ENCODE measurements at regions not wholly inside any gene's neighbourhood (a gene's known extent, or its start where the extent isn't known, plus 50 kb on each side); places are given as distances from the start of the nearest gene placed in this dataset.
"Not testable (repeated sequence)": the region's sequence is repeated elsewhere in the genome, so short reads cannot be mapped to it uniquely, and the experiment has no call there.

- not testable (repeated sequence) for DNase-seq (ENCODE audit: low spot score)
Measured at GRCh38 chr6:60789601-60790000, 1496.4 kb downstream of the KHDRBS2 start.

GRCh38 chr6:60782698-60783464, 1503.1 kb downstream of the KHDRBS2 start:
- DNase-seq (ENCODE audit: low spot score), result not testable (repeated sequence)

GRCh38 chr6:60779591-60779990, 1506.4 kb downstream of the KHDRBS2 start:
- not testable (repeated sequence) for DNase-seq (ENCODE audit: low spot score)

- DNase-seq (ENCODE audit: low spot score), result not testable (repeated sequence)
Measured at GRCh38 chr6:60767791-60768499, 1518.1 kb downstream of the KHDRBS2 start.

- not testable (repeated sequence) for DNase-seq (ENCODE audit: low spot score)
Measured at GRCh38 chr6:60765331-60765730, 1520.7 kb downstream of the KHDRBS2 start.

GRCh38 chr6:60763464-60764080, 1522.5 kb downstream of the KHDRBS2 start:
- not testable (repeated sequence) for DNase-seq (ENCODE audit: low spot score)

GRCh38 chr6:60760928-60761327, 1525.1 kb downstream of the KHDRBS2 start:
- not testable (repeated sequence) for DNase-seq (ENCODE audit: low spot score)

GRCh38 chr6:60759149-60759825, 1526.7 kb downstream of the KHDRBS2 start:
- not testable (repeated sequence) for DNase-seq (ENCODE audit: low spot score)

- DNase-seq (ENCODE audit: low spot score), result not testable (repeated sequence)
Measured at GRCh38 chr6:60758725-60759124, 1527.3 kb downstream of the KHDRBS2 start.

- DNase-seq (ENCODE audit: low spot score), result no peak
Measured at GRCh38 chr6:60754879-60755278, 1531.1 kb downstream of the KHDRBS2 start.

GRCh38 chr6:60750353-60751081, 1535.5 kb downstream of the KHDRBS2 start:
- not testable (repeated sequence) for DNase-seq (ENCODE audit: low spot score)

GRCh38 chr6:60747765-60748556, 1538.1 kb downstream of the KHDRBS2 start:
- not testable (repeated sequence) for DNase-seq (ENCODE audit: low spot score)

GRCh38 chr6:60737764-60738425, 1548.1 kb downstream of the KHDRBS2 start:
- not testable (repeated sequence) for DNase-seq (ENCODE audit: low spot score)

- not testable (repeated sequence) for DNase-seq (ENCODE audit: low spot score)
Measured at GRCh38 chr6:60737315-60737714, 1548.7 kb downstream of the KHDRBS2 start.

GRCh38 chr6:60723935-60724334, 1562.1 kb downstream of the KHDRBS2 start:
- DNase-seq (ENCODE audit: low spot score), result not testable (repeated sequence)

- DNase-seq (ENCODE audit: low spot score), result no peak
Measured at GRCh38 chr6:60695232-60695631, 1590.8 kb downstream of the KHDRBS2 start.

- no peak for DNase-seq (ENCODE audit: low spot score)
Measured at GRCh38 chr6:60687085-60687484, 1598.9 kb downstream of the KHDRBS2 start.

- no peak for DNase-seq (ENCODE audit: low spot score)
Measured at GRCh38 chr6:60681806-60682205, 1604.2 kb downstream of the KHDRBS2 start.

- DNase-seq (ENCODE audit: low spot score), result no peak
Measured at GRCh38 chr6:60679175-60679574, 1606.8 kb downstream of the KHDRBS2 start.

- DNase-seq (ENCODE audit: low spot score), result no peak
Measured at GRCh38 chr6:60671369-60671768, 1614.7 kb downstream of the KHDRBS2 start.
